HG03378 (cell line): ENCODE measurements at regions not wholly inside any gene's neighbourhood (a gene's known extent, or its start where the extent isn't known, plus 50 kb on each side); places are given as distances from the start of the nearest gene placed in this dataset.

Experiments
- ATAC-seq: cut with Tn5 transposase; IDR thresholded peaks from one replicate; pipeline ENCODE4 v1.9.1; 2021; ENCODE audit warnings: mild to moderate bottlenecking, moderate library complexity; ENCODE audit not compliant: unreplicated experiment

DNA sequence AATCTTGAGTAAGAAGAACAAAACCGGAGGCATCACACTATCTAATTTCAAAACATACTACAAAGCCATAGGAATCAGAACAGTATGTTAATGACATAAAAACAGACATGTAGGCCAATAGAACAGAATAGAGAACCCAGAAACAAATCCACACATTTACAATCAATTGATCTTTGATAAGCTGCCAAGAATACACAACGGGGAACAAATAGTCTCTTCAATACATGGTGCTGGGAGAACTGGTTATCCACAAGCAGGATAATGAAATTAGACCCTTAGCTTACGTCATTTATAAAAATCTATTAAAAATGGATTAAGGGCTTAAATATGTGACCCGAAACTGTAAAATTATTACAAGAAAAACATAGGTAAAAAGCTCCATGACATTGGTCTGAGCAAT, 417.7 kb downstream of the INSC start:
- ATAC-seq: no peak

DNA sequence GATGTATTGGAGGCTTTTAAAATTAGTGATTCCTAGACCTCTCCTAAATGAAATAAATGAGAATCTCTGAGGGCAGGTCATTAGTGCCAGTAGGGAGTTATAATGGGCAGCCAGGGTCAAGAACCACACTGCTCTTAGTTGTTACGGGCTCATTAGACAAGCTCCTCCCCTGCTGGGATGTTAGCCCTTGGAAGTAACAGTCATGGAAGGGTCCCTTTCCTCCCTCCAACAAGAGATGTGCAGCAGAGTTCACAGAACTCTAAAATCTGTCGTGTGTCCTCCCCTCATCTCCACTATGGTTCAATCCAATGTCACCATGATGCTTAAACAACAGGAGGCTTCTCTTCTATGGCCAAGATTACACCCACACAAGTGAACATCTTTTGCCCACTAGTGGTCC, 419.5 kb downstream of the INSC start:
- no peak for ATAC-seq

DNA sequence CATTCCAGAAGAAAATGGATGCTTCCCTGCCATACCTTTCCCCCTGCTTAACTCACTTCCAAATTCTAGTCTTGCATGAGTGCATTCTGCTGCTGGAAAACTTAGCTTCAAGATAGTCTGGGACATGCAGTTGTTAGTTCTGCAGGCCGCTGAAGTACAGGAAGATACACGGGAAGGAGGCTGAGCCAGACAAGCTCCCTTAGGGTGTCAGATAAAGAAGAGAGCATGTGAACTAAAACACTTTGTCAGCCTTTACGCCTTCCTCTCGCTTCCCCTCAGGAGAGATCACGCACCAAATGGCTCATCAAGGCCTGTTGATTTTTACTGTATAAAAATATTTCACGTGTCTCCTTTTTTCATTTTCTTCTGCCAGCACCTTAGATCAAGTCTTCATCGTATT, 420.7 kb downstream of the INSC start:
- no peak for ATAC-seq

DNA sequence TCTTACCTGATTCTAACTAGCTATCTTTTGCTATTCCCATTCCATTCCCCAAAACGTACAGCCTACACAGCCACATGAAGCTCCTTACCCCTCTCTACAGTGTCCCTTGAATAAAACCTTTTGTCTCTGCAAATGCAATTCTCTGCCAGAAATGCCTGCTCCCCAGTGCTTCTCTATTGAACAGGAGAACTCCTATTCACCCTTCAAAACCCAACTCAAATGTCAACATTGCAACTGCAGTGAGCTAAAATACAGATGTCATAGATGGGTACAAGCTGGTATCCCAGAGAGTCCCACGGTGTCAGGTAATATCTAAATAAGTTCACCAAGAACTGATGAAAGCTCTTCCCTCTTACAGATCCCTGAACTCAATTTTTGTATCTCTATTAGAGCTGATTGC, 421.7 kb downstream of the INSC start:
- ATAC-seq: no peak

DNA sequence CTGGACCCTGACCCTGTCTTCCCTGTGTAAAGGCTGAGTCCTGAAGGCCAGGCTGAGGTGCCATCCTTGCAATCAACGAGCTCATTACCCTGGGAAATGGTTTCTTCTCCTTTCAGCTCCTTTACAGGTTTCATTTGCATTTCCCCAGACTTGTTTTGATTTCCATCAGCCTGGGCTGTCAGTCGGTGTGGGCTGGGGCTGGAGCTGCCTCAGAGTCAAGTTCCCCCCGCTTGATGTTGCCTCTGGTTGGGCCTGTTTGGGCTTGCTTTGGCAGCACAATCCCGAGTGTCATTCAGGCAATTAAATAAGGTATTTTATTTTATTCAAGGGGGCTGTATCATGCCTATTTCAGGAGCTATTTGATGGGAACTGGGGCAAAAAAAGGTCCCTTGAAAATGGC, 424.9 kb downstream of the INSC start:
- no peak for ATAC-seq

DNA sequence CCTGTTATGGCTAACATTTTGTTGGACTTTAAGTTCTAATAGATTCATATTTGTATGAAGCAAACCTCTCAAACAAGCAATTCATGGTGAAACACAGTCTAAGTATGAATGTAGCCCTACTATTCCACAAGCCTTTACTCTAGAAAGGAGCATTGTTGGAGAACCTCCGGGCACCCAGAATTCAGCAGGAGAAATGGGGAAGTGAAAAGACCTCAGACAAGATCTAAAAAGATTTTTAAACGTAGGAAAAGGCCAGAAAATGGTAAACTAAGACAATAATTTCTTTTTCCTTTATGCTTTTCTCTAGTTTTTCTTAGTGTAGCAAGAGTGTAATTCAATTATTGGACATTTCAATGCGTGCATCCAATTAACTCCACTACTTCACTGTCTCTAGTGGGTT, 426.4 kb downstream of the INSC start:
- ATAC-seq: no peak

DNA sequence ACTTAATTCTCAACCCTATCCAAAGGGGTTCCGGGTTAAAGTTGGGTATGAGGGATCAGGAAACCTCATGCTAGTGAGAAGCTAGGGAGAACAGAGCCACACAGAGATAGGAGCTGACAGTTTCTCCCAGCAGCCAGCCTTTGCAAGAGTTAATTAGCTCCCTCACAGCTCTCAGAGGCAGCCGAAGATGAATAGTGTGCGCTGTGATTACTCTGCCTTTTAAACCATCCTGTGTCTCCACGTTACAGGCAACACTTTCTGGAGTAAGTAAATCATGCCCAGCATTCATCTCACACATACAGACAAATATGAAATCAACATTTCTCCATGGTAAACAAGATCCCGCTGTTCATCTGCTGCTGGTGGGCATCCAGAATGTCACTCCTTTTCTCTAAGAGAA, 429.6 kb downstream of the INSC start:
- ATAC-seq: no peak

DNA sequence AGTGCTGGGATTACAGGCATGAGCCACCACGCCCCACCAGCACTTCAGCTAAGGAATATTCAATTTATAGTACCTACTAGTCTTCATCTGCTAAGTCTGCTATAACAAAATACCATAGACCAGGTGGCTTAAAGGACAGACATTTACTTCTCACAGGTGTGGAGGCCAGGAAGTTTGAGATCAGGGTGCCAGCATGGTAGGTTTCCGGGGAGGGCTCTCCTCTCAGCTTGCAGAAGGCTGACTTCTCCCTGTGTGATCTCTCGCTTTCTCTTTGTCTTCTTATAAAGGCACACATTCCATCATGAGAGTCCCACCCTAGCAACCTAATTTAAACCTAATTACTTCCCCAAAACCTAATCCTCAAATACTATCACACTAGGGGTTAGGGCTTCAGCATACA, 433.0 kb downstream of the INSC start:
- no peak for ATAC-seq

DNA sequence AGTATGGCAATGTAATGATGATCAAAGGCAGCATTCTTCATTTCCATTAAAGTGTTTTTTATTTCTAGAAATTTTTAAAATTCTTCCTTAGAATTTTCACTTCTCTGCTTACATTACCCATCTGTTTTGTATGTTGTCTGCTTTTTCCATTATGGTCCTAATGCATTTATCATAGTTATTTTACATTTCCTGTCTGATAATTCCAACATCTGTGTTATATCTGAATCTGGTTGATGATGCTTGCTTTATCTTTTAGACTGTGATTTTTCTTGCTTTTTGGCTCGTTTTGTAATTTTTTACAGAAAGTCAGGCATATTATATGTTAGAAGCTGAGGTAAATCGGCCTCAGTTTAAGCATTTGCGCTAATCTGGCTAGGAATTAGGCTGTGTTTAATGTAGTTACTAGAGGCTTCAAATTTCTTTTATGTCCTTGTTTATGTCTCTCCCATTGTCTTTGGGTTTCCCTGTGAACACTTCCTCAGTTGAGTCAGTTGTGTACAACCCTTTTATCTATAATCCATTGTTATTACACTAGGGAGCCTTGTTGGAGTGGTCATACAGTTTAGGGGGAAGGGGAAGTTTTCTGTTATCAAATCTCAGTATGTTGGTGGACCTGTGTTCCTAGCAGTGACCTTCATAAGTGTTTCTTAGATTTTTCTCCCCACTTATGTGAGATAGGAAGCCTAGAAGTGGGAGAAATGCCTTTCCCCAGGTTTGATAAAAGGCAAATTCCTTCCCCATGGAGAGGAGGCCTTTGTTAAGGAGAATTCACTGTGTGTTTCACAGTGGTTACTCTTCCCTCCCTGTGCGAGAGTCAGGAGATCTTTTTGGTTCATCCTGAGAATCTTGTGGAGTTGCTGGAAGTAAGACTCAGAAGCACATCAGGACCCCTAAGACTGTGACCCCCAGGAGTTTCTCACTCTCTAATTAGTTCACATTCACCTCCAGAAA, 437.5 kb downstream of the INSC start:
- ATAC-seq: no peak

DNA sequence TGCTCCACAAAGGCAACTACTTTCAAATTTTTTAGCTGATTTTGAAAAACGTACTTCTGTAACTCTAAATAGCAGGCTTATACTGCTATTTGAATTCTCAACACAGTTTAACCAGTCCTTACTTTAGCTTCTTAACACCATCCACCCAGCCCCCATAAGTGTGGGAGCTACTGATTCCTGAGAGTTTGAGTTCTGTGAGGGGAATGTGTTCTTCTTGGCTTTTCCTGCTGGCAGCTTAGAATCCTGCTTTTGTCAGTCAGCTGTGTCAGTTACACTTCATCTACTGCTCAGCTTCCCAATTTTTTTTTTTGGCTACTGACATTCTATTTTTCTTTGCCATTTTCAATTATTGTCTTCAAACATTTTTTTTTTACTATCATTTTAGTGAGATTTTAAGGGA, 440.4 kb downstream of the INSC start:
- ATAC-seq: no peak

DNA sequence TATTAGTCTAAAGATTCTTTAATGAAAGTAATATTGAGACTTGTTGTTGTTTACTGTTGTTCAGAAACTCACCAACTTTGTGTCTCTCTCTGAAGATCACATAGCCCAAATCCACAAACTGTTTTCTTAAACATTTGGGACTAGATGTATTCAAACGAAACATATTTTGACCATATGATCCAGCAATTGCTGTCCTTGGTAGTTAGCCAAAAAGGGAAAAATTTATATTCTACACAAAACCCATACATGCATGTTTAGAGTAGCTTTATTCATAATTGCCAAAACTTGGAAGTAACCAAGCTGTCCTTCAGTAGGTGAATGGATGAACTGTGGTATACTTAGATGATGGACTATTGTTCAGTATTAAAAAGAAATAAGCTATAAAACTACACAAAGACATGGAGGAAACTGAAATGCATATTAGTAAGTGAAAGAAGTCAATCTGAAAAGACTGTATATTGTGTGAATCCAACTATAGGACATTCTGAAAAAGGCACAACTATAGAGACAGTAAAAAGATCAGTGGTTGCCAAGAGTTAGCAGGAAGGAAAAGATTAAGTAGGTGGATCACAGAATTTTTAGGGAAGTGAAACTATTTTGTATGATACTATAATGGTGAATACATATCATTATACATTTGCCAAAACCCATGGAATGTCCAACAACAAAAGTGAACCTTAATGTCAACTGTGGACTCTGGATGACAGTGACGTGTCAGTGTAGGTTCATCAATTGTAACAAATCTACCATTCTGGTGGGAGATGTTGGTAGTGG, 442.9 kb downstream of the INSC start:
- no peak for ATAC-seq

DNA sequence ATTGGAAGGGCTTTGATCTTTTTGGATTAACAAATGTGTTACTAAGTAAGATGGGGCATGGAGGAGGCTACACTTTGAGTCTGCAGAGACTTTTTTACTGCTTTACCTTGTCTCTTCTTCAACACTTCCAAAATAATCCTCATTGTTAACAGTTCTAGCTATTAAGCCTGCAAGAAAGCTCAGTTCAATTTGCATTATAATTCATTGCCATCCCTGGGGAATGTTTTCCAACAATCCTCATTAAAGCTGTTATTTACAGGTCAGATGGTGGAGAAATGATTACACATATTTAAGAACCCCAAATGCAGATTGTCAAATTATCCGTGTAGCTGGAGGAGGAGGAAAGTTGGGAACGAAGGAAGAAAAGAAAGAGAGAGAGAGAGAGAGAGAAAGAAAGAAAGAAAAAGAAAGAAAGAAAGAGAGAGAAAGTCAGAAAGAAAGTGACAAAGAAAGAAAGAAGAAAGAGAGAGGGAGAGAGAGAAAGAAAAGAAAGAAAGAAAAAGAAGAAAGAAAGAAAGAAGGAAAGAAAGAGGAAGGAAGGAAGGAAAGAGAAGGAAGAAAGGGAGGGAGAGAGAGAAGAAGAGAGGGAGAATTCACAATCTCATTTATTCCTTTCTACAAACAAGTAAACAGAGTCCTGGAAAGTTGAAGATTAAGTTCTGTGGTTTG, 443.9 kb downstream of the INSC start:
- ATAC-seq: no peak

DNA sequence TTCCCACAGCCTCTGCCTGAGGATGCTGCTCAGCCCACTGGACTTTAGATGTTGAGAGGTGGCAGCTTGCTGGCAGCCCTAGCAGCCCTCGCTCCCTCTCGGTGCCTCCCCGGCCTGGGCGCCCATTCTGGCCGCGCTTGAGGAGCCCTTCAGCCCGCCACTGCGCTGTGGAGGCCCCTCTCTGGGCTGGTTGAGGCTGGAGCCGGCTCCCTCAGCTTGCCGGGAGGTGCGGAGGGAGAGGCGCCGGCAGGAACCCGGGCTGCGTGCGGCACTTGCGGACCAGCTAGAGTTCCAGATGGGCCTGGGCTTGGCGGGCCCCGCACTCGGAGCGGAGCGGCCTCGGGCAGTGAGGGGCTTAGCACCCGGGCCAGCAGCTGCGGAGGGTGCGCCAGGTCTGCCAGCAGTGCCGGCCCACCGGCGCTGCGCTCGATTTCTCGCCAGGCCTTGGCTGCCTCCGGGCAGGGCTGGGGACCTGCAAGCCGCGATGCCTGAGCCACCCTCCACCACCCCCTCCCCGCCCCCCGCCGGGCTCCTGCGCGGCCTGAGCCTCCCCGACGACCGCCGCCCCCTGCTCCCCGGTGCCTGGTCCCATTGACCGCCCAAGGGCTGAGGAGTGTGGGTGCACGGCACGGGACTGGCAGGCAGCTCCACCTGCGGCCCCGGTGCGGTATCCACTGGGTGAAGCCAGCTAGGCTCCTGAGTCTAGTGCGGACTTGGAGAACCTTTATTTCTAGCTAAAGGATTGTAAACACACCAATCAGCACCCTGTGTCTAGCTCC, 446.2 kb downstream of the INSC start:
- ATAC-seq: no peak

DNA sequence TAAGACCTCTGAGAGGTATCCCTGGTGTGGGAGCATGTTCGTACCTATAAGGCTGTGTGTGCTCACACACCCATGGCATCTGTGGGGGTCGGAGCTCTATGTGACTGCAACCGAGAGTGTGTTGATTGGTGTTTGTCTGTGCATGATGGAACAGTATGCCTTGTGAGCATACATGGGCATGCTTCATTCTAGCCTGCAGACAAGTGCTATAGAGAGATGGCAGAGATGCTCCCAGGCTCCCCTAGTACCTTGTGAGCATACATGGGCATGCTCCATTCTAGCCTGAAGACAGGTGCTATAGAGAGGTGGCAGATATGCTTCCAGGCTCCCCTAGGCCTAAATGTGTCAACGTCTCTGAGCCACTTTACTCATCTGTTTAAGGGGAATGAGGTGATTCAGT, 447.5 kb downstream of the INSC start:
- no peak for ATAC-seq

DNA sequence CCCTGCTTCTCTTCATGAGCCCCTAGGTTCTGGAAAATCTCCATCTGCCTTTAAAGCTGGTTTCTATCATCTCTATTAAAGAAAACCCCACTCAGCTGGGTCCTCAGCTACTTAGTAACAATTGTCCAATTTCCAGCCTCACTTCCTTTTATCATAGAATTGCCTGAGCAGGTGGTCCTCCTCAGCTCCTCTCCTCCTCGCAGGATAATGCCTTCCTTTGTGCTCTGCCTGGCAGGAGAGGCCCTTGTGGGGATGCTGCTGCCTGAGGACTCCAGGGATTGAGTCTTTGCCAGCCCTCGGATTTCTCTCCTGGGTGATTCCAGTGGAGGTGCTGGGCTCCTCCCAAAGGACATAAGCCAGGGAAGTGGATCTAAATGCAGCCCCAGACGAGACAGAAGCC, 448.3 kb downstream of the INSC start:
- no peak for ATAC-seq

DNA sequence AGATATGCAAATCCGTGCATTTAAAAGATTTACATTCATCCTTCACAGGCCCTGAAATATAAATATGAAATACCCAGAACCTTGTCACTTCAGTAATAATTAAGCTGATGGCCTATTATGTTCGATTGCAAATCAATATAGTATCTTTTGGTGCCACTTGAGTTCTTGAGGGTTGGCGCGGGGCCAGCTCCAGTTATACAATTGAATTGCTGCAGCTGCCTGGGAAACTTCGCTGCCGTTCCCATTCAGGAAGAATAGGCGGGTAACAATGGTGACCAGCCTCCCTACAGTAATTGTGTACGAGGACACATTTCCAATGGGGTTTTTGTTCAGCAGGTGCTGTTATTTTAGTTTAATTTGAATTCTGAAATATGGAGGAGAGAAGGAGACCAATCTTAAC, 451.2 kb downstream of the INSC start:
- no peak for ATAC-seq

DNA sequence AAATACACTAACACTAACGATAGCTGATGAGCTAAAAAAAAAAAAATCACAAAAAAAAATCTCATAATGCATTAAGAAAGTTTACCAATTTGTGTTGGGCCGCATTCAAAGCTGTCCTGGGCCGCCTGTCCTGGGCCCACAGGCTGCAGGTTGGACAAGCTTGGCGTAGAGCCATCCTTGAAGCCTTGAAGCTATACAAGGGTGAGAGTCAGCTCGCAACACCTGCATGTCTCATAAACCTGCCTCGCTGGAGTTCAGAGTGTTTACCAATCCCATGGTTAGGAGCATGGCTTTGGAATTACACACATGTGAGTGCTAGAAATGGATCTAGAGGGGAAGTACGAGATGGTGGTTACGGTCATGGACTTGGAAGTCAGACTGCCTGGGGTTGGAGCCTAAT, 453.7 kb downstream of the INSC start:
- no peak for ATAC-seq

DNA sequence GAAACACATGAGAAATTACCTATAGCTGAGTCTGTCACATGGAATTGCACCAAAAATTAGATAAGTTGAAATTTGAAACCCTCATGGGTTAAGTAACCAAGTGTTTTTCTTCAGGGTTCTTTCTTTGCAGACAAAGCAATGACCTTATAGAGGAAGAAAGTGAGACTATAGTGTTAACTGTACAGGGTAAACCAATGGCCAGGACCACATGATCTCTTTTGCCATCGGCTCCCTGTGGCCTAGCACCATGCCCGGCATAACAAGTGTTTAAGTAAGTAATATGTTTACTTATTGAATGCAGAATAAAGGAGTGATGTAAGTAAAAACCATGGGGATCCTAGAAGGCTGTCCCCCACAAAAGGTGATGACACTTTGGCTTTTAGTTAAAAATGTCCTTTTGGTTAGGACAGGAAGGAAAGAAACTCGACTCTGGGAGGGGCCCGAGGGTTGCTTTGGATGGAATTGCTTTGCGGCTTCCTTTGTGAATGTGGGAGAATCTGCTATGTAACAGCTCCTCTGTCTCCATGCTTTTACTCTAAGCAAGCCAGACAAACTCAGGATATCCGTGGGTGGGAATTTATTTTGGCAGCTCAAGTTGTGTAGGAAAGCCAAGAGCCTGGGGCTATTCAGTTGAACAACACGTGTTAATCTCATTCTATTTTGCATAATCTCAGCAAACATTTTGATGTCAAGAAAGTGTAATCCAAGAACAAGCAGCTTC, 454.7 kb downstream of the INSC start:
- no peak for ATAC-seq

DNA sequence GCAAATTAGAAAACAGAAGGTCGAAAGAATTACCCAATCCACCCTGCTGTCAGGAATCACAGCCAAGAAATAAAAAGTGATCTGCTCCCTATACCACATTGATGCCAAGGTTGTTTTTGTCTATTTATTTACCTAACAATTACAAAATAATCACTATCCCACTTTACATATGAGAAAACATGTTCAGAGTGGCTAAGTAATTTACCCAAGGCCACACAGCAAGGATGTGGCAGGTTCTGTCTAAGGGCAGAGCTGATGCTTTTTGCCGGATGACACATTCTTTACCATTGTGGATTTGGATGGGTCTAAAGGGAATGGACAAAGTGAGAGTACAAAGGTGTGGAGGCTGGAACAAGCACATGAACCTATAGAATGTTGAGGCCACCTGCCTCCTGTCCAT, 460.7 kb downstream of the INSC start:
- no peak for ATAC-seq

DNA sequence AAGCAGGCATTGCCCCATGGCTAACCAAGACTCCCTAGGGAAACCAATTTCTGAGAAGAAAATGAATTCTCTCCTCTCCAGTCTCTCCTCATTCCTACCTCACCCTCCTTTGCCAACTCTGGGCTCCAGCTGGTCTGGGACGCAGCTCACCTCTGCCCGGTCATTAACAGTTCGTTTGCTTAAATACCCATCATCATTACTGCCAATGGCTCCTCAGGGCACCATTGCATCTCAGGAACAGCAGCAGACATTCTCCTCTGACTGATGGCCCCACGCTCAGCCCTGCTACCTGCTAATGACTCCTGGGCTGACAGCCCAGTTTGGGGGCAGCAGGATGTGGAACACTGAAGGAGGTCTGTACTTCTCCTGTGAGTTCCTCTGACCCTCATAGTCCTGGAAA, 462.0 kb downstream of the INSC start:
- ATAC-seq: no peak
